IMR-90 (cell line): ENCODE measurements at regions not wholly inside any gene's neighbourhood (a gene's known extent, or its start where the extent isn't known, plus 50 kb on each side); places are given as distances from the start of the nearest gene placed in this dataset.

Experiments
- CEBPB ChIP-seq: IDR thresholded peaks from 2 replicates; pipeline ENCODE4 v1.6.1; 2012; ENCODE audit warnings: low read depth, low read length, improper control_type of control experiment
- CHD1 ChIP-seq: IDR thresholded peaks from 2 replicates; pipeline ENCODE4 v1.6.1; 2012; ENCODE audit warnings: low read depth, low read length, improper control_type of control experiment
- MXI1 ChIP-seq: IDR thresholded peaks from 2 replicates; pipeline ENCODE4 v1.6.1; 2012; ENCODE audit warnings: low read depth, mild to moderate bottlenecking, low read length, moderate library complexity, borderline replicate concordance
- NFE2L2 ChIP-seq: fragments of 150-350 bp; IDR thresholded peaks from 2 replicates; pipeline ENCODE4 v1.6.1; 2016; ENCODE audit warnings: low read depth, mild to moderate bottlenecking, low read length
- POLR2A ChIP-seq: IDR thresholded peaks from 2 replicates; pipeline ENCODE4 v1.6.1; 2012; ENCODE audit warnings: mild to moderate bottlenecking, low read depth, low read length
- RAD21 ChIP-seq: IDR thresholded peaks from 2 replicates; pipeline ENCODE4 v1.6.1; 2012; ENCODE audit warnings: low read length, improper control_type of control experiment
- RFX5 ChIP-seq: IDR thresholded peaks from 2 replicates; pipeline ENCODE4 v1.8.0; 2012; ENCODE audit warnings: low read depth, mild to moderate bottlenecking, low read length, moderate library complexity
- SMC3 ChIP-seq: fragments of 150-350 bp; IDR thresholded peaks from 2 replicates; pipeline ENCODE4 v1.6.1; 2016; ENCODE audit warnings: low read depth, mild to moderate bottlenecking, antibody characterized with exemption, low read length, moderate library complexity
- TF ChIP-seq, protein P1 (sequence below): conservative IDR thresholded peaks from 2 replicates; pipeline ENCODE4 v1.5.1; 2012; ENCODE audit warnings: mild to moderate bottlenecking, low read depth, low read length, improper control_type of control experiment

DNA sequence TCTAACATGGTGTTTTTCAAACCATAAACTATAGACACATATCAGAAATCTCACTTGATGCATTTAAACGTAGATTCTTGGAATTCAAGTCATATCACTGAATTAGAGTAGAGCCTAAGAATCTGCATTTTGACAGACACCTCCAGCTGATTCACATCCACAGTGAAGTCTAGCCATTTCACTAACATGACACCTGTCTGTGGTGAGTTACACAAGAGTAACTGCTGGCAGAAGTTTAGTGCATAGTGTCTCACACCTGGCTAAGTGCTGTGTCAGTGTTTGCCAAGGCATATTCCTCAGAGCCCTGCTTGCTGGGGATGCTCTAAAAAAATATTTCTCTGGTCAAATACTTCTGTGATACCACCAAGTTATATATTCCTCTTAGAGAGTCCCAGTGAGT, 237.5 kb upstream of the DIAPH2 start:
- no peak for TF ChIP-seq POLR2A
- TF ChIP-seq, protein P1, sequence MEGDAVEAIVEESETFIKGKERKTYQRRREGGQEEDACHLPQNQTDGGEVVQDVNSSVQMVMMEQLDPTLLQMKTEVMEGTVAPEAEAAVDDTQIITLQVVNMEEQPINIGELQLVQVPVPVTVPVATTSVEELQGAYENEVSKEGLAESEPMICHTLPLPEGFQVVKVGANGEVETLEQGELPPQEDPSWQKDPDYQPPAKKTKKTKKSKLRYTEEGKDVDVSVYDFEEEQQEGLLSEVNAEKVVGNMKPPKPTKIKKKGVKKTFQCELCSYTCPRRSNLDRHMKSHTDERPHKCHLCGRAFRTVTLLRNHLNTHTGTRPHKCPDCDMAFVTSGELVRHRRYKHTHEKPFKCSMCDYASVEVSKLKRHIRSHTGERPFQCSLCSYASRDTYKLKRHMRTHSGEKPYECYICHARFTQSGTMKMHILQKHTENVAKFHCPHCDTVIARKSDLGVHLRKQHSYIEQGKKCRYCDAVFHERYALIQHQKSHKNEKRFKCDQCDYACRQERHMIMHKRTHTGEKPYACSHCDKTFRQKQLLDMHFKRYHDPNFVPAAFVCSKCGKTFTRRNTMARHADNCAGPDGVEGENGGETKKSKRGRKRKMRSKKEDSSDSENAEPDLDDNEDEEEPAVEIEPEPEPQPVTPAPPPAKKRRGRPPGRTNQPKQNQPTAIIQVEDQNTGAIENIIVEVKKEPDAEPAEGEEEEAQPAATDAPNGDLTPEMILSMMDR: no peak
- TF ChIP-seq RFX5: no peak
- no peak for TF ChIP-seq NFE2L2
- TF ChIP-seq CHD1: no peak
- TF ChIP-seq CEBPB: no peak
- TF ChIP-seq RAD21: no peak
- TF ChIP-seq MXI1: no peak
- TF ChIP-seq SMC3: no peak
